ENCODE measurements at regions not wholly inside any gene's neighbourhood (a gene's known extent, or its start where the extent isn't known, plus 50 kb on each side); places are given as distances from the start of the nearest gene placed in this dataset.

GRCh38 chr5:8749556-8749955 is 796.3 kb downstream of the SEMA5A start:
- TF ChIP-seq POLR2A (IDR thresholded peaks at IDR 0.05; ENCODE audit: low read depth, low read length) (no peak), POLR2AphosphoS5 (IDR thresholded peaks at IDR 0.05; ENCODE audit: low read depth, low read length) (no peak), TAF1 (IDR thresholded peaks at IDR 0.05; ENCODE audit: borderline replicate concordance, low read depth, low read length) (no peak)
